Breast epithelium (tissue), 3 donors: ENCODE measurements at regions not wholly inside any gene's neighbourhood (a gene's known extent, or its start where the extent isn't known, plus 50 kb on each side); places are given as distances from the start of the nearest gene placed in this dataset.

Experiments used
- POLR2A ChIP-seq: fragments of 450-650 bp; IDR thresholded peaks from one replicate; pipeline ENCODE4 v1.6.1; 2016; ENCODE audit warnings: antibody characterized with exemption, mild to moderate bottlenecking, moderate library complexity
- POLR2AphosphoS5 ChIP-seq, 3 donors: sonication (generic); formaldehyde crosslinking; IDR thresholded peaks; one replicate each; pipeline ENCODE4 v1.6.1; 2017; ENCODE audit warnings: antibody characterized with exemption in 3 of 3
- TF ChIP-seq, protein P1 (sequence below), 3 donors: fragments of 450-650 bp; IDR thresholded peaks; one replicate each; pipeline ENCODE4 v1.5.1; 2016 to 2017; ENCODE audit warnings: antibody characterized with exemption in 3 of 3, mild to moderate bottlenecking in 3 of 3, moderate library complexity in 3 of 3

DNA sequence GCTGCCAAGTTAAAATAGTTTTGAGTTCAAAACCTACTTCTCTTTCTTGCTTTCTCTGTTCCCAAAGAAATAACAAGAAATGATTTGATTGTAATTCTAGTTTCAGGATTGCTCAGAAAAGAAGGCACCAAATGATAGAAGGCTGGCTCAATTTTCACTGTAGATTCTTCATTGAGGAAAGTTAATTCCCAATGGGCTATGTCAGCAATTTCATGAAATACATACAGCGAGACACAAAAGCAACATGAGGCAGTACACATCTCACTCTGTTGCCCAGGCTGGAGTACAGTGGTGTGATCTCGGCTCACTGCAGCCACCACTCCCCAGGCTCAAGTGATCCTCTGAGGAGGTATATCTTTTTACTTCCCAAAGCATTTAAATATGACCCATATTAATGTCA, 1659.9 kb upstream of the C9orf72 start:
- TF ChIP-seq, protein P1, sequence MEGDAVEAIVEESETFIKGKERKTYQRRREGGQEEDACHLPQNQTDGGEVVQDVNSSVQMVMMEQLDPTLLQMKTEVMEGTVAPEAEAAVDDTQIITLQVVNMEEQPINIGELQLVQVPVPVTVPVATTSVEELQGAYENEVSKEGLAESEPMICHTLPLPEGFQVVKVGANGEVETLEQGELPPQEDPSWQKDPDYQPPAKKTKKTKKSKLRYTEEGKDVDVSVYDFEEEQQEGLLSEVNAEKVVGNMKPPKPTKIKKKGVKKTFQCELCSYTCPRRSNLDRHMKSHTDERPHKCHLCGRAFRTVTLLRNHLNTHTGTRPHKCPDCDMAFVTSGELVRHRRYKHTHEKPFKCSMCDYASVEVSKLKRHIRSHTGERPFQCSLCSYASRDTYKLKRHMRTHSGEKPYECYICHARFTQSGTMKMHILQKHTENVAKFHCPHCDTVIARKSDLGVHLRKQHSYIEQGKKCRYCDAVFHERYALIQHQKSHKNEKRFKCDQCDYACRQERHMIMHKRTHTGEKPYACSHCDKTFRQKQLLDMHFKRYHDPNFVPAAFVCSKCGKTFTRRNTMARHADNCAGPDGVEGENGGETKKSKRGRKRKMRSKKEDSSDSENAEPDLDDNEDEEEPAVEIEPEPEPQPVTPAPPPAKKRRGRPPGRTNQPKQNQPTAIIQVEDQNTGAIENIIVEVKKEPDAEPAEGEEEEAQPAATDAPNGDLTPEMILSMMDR (IDR thresholded peaks at IDR 0.05), result no peak
- TF ChIP-seq POLR2AphosphoS5 (IDR thresholded peaks at IDR 0.05) (no peak), POLR2A (no peak)
